Stomach (tissue), 4 donors: ENCODE measurements at regions not wholly inside any gene's neighbourhood (a gene's known extent, or its start where the extent isn't known, plus 50 kb on each side); places are given as distances from the start of the nearest gene placed in this dataset.

ENCODE experiments used
- CTCF ChIP-seq, 7 experiments: fragments of 450-650 bp in 4 of 7; fragments of 200-600 bp in 3 of 7; sonication (generic) in 3 of 7; IDR thresholded peaks; one replicate each; pipeline ENCODE4 v1.5.1; 2016 to 2019; ENCODE audit warnings: antibody characterized with exemption in 7 of 7, control low read depth in 2 of 7, mild to moderate bottlenecking in 1 of 7
- POLR2A ChIP-seq, 4 donors: fragments of 450-650 bp; IDR thresholded peaks; one replicate each; pipeline ENCODE4 v1.6.1; 2016; ENCODE audit warnings: antibody characterized with exemption in 4 of 4, control low read depth in 2 of 4, mild to moderate bottlenecking in 1 of 4, moderate library complexity in 1 of 4
- POLR2AphosphoS5 ChIP-seq, 3 donors: sonication (generic); formaldehyde crosslinking; IDR thresholded peaks; one replicate each; pipeline ENCODE4 v1.6.1; 2016; ENCODE audit warnings: antibody characterized with exemption in 3 of 3

DNA sequence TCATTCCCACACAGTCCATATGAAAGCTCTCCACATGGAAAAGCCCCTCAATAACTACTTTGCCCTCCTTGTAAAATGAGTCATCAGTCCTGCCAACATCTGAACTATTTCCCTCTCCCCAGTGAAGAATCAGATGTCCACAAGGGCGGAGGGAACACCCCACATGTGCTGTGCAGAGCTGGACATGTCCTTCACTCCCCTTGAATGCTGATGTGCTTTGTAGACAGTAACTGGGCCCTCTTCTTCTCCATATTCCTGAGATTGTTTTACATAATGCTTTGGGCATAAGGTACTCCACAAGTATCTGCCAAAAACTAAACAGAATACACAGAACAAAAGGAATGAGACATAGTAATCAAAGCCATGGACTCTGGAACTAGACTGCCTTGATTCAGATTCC, 879.4 kb downstream of the BCL11A start:
- TF ChIP-seq CTCF (IDR thresholded peaks at IDR 0.05) = no peak
- TF ChIP-seq POLR2AphosphoS5 (IDR thresholded peaks at IDR 0.05) = no peak
- TF ChIP-seq POLR2A (IDR thresholded peaks at IDR 0.05) = no peak
